Vagina (tissue), 2 donors: ENCODE measurements at regions not wholly inside any gene's neighbourhood (a gene's known extent, or its start where the extent isn't known, plus 50 kb on each side); places are given as distances from the start of the nearest gene placed in this dataset.

Source experiments
- DNase-seq, 2 donors: peaks; one replicate each; pipeline ENCODE4 v3.0.0-alpha.2; 2017; ENCODE audit errors: extremely low spot score in 2 of 2
- H3K27ac ChIP-seq: fragments of 200-600 bp; sonication (generic); one replicate; pipeline ENCODE4 v1.5.1; 2019
- H3K27me3 ChIP-seq: fragments of 200-600 bp; sonication (generic); one replicate; pipeline ENCODE4 v1.5.1; 2019
- H3K36me3 ChIP-seq, 2 donors: fragments of 200-600 bp; sonication (generic); one replicate each; pipeline ENCODE4 v1.5.1; 2017 to 2019
- H3K4me1 ChIP-seq: fragments of 200-600 bp; sonication (generic); one replicate; pipeline ENCODE4 v1.5.1; 2019
- H3K4me3 ChIP-seq, 2 donors: fragments of 200-600 bp; sonication (generic); 1 replicate in 1 of 2; 2 replicates in 1 of 2; pipeline ENCODE4 v1.5.1; 2016 to 2019
- H3K9me3 ChIP-seq: fragments of 200-600 bp; sonication (generic); one replicate; pipeline ENCODE4 v1.5.1; 2019
- POLR2A ChIP-seq, 2 donors: fragments of 450-650 bp; IDR thresholded peaks; one replicate each; pipeline ENCODE4 v1.6.1; 2017; ENCODE audit warnings: antibody characterized with exemption in 2 of 2, mild to moderate bottlenecking in 2 of 2, moderate library complexity in 2 of 2
- POLR2AphosphoS5 ChIP-seq, 2 donors: sonication (generic); formaldehyde crosslinking; IDR thresholded peaks; one replicate each; pipeline ENCODE4 v1.9.0; 2017; ENCODE audit warnings: antibody characterized with exemption in 2 of 2, mild to moderate bottlenecking in 2 of 2, low read depth in 1 of 2; ENCODE audit not compliant: insufficient read depth in 1 of 2
- intact Hi-C: fragments of 100-400 bp; cut with DNase I; formaldehyde crosslinking; loops from one replicate; pipeline ENCODE4 v1.15.1; 2023
- TF ChIP-seq, protein P1 (sequence below), 3 experiments: fragments of 450-650 bp in 2 of 3; fragments of 200-600 bp in 1 of 3; sonication (generic) in 1 of 3; IDR thresholded peaks; one replicate each; pipeline ENCODE4 v1.5.1; 2017 to 2019; ENCODE audit warnings: antibody characterized with exemption in 3 of 3, mild to moderate bottlenecking in 2 of 3, moderate library complexity in 2 of 3

- no peak overlapping the region for H3K27ac ChIP-seq
- DNase-seq: no peak
- no peak overlapping the region for H3K4me3 ChIP-seq
- TF ChIP-seq POLR2A (IDR thresholded peaks at IDR 0.05): no peak
- no peak for TF ChIP-seq POLR2AphosphoS5 (IDR thresholded peaks at IDR 0.05; ENCODE audit: insufficient read depth in 1 of 2, low read depth in 1 of 2)
- TF ChIP-seq, protein P1, sequence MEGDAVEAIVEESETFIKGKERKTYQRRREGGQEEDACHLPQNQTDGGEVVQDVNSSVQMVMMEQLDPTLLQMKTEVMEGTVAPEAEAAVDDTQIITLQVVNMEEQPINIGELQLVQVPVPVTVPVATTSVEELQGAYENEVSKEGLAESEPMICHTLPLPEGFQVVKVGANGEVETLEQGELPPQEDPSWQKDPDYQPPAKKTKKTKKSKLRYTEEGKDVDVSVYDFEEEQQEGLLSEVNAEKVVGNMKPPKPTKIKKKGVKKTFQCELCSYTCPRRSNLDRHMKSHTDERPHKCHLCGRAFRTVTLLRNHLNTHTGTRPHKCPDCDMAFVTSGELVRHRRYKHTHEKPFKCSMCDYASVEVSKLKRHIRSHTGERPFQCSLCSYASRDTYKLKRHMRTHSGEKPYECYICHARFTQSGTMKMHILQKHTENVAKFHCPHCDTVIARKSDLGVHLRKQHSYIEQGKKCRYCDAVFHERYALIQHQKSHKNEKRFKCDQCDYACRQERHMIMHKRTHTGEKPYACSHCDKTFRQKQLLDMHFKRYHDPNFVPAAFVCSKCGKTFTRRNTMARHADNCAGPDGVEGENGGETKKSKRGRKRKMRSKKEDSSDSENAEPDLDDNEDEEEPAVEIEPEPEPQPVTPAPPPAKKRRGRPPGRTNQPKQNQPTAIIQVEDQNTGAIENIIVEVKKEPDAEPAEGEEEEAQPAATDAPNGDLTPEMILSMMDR (IDR thresholded peaks at IDR 0.05): no peak
- no peaks in the 10 kb centered on the region for H3K27me3 ChIP-seq
- H3K36me3 ChIP-seq: no peaks in the 10 kb centered on the region
- H3K4me1 ChIP-seq: no peaks in the 10 kb centered on the region
- H3K9me3 ChIP-seq: no peaks in the 10 kb centered on the region
- intact Hi-C loops: no loop called here
Observed at GRCh38 chr7:82566752-82567151, 123.2 kb upstream of the CACNA2D1 start.

GRCh38 chr7:82562716-82563404 is 119.3 kb upstream of the CACNA2D1 start:
- TF ChIP-seq POLR2AphosphoS5 (IDR thresholded peaks at IDR 0.05; ENCODE audit: insufficient read depth in 1 of 2, low read depth in 1 of 2): no peak
- TF ChIP-seq, protein P1 (IDR thresholded peaks at IDR 0.05): no peak
- TF ChIP-seq POLR2A (IDR thresholded peaks at IDR 0.05): no peak
- H3K36me3 ChIP-seq: no peaks in the 10 kb centered on the region
- H3K4me1 ChIP-seq: no peaks in the 10 kb centered on the region
- intact Hi-C loops: no loop called here
- no peak overlapping the region for H3K27ac ChIP-seq
- no peaks in the 10 kb centered on the region for H3K27me3 ChIP-seq
- DNase-seq: no peak
- no peak overlapping the region for H3K4me3 ChIP-seq
- H3K9me3 ChIP-seq: no peaks in the 10 kb centered on the region

GRCh38 chr7:82559193-82559805 is 115.7 kb upstream of the CACNA2D1 start:
- Histone ChIP-seq H3K36me3 (no peaks in the 10 kb centered on the region), H3K4me3 (no peak overlapping the region), H3K9me3 (no peaks in the 10 kb centered on the region), H3K4me1 (no peaks in the 10 kb centered on the region), H3K27ac (no peak overlapping the region), H3K27me3 (no peaks in the 10 kb centered on the region)
- TF ChIP-seq POLR2A (IDR thresholded peaks at IDR 0.05): no peak
- TF ChIP-seq POLR2AphosphoS5 (IDR thresholded peaks at IDR 0.05; ENCODE audit: insufficient read depth in 1 of 2, low read depth in 1 of 2): no peak
- TF ChIP-seq, protein P1 (IDR thresholded peaks at IDR 0.05): no peak
- intact Hi-C loops: no loop called here
- DNase-seq: no peak

GRCh38 chr7:82549616-82550285 is 106.2 kb upstream of the CACNA2D1 start:
- no peak overlapping the region for H3K4me3 ChIP-seq
- H3K27ac ChIP-seq: no peak overlapping the region
- no peaks in the 10 kb centered on the region for H3K27me3 ChIP-seq
- H3K9me3 ChIP-seq: no peaks in the 10 kb centered on the region
- intact Hi-C loops: no loop called here
- H3K4me1 ChIP-seq: no peaks in the 10 kb centered on the region
- DNase-seq: no peak
- TF ChIP-seq, protein P1 (IDR thresholded peaks at IDR 0.05): no peak
- TF ChIP-seq POLR2AphosphoS5 (IDR thresholded peaks at IDR 0.05; ENCODE audit: insufficient read depth in 1 of 2, low read depth in 1 of 2) (no peak), POLR2A (IDR thresholded peaks at IDR 0.05) (no peak)
- H3K36me3 ChIP-seq: no peaks in the 10 kb centered on the region
